ENCODE measurements at regions not wholly inside any gene's neighbourhood (a gene's known extent, or its start where the extent isn't known, plus 50 kb on each side); places are given as distances from the start of the nearest gene placed in this dataset.

DNA sequence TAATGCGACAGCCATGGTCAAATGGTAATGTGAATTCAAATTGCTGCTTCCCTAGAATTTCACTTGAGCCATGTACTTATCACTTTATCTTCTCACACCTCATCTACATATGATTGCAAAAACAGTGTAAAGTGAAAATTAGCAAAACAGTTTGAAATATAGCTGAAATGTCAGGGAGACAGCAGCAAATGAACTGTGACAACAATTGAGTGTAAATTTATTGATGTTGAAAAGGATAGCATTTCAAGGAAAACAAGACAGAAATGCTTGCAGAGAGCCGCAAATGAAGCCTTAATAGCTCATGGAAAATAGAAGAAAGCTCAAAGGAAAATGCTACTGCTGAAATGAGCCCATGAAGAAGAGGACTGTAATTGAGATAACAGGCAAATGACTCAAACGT is 516.2 kb upstream of the POT1 start:
- H3K9me2 ChIP-seq (ENCODE audit: insufficient read depth): no peaks in the 10 kb centered on the region
- H3K27ac ChIP-seq (ENCODE audit: low read depth): no peak overlapping the region
- H3K4me3 ChIP-seq: no peak overlapping the region
- no peaks in the 10 kb centered on the region for H3F3A ChIP-seq (replicated peaks; ENCODE audit: low read depth)
- no peak overlapping the region for H3K4me2 ChIP-seq
- H3K79me2 ChIP-seq (replicated peaks; ENCODE audit: insufficient read depth): no peaks in the 10 kb centered on the region
- no peaks in the 10 kb centered on the region for H3K4me1 ChIP-seq (ENCODE audit: insufficient read depth)
- Mint-ChIP-seq H3K9me3 (no peaks in the 10 kb centered on the region), H3K27me3 (ENCODE audit: insufficient read depth, low read depth, poor library complexity) (no peaks in the 10 kb centered on the region), H3K4me3 (no peak overlapping the region), H3K27ac (no peak overlapping the region), H3K36me3 (ENCODE audit: low read depth) (no peaks in the 10 kb centered on the region), H3K4me1 (no peaks in the 10 kb centered on the region)
- no peaks in the 10 kb centered on the region for H4K20me1 ChIP-seq (replicated peaks; ENCODE audit: insufficient read depth)
- ATAC-seq: no peak
- no peaks in the 10 kb centered on the region for H3K36me3 ChIP-seq (ENCODE audit: insufficient read depth)
- no peak overlapping the region for H2AFZ ChIP-seq
- TF ChIP-seq, protein P1, sequence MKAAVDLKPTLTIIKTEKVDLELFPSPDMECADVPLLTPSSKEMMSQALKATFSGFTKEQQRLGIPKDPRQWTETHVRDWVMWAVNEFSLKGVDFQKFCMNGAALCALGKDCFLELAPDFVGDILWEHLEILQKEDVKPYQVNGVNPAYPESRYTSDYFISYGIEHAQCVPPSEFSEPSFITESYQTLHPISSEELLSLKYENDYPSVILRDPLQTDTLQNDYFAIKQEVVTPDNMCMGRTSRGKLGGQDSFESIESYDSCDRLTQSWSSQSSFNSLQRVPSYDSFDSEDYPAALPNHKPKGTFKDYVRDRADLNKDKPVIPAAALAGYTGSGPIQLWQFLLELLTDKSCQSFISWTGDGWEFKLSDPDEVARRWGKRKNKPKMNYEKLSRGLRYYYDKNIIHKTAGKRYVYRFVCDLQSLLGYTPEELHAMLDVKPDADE (IDR thresholded peaks at IDR 0.05): no peak
- TF ChIP-seq CREB1 (CRISPR knock-in tag; IDR thresholded peaks at IDR 0.05; ENCODE audit: low read depth): no peak
- no peak for TF ChIP-seq ZNF114 (CRISPR knock-in tag; IDR thresholded peaks at IDR 0.05)
- H3K27me3 ChIP-seq (ENCODE audit: insufficient read depth): no peaks in the 10 kb centered on the region
- DNase-seq (ENCODE audit: low spot score): no peak

DNA sequence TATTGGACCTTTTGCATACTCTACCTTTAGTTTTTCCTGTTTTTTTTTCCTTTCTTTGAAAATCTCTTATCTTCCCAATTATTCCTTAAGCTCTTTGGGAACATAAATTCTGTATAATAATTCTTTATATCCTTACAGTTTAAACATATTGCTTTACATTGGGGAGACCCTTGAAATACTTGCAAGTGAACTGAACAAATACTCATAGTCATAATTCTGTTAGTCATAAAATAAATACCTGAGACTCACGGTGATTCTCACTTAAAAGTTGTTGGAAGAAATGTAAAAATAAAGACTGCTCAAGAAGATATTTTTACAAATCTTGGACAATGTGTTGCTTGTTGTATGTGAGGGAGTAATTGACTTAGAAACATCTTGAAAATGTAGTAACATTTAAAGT is 515.2 kb upstream of the POT1 start:
- no peak overlapping the region for H3K4me3 Mint-ChIP-seq
- H3K27ac ChIP-seq (ENCODE audit: low read depth): no peak overlapping the region
- no peaks in the 10 kb centered on the region for H3K4me1 ChIP-seq (ENCODE audit: insufficient read depth)
- no peaks in the 10 kb centered on the region for H3K36me3 ChIP-seq (ENCODE audit: insufficient read depth)
- no peak overlapping the region for H2AFZ ChIP-seq
- DNase-seq (ENCODE audit: low spot score) (no peak), ATAC-seq (no peak)
- no peak overlapping the region for H3K4me3 ChIP-seq
- H3K27me3 ChIP-seq (ENCODE audit: insufficient read depth): no peaks in the 10 kb centered on the region
- no peaks in the 10 kb centered on the region for H3K27me3 Mint-ChIP-seq (ENCODE audit: insufficient read depth, low read depth, poor library complexity)
- no peaks in the 10 kb centered on the region for H3K4me1 Mint-ChIP-seq
- no peaks in the 10 kb centered on the region for H4K20me1 ChIP-seq (replicated peaks; ENCODE audit: insufficient read depth)
- H3K9me3 Mint-ChIP-seq: no peaks in the 10 kb centered on the region
- no peaks in the 10 kb centered on the region for H3K36me3 Mint-ChIP-seq (ENCODE audit: low read depth)
- H3K4me2 ChIP-seq: no peak overlapping the region
- H3F3A ChIP-seq (replicated peaks; ENCODE audit: low read depth): no peaks in the 10 kb centered on the region
- no peaks in the 10 kb centered on the region for H3K79me2 ChIP-seq (replicated peaks; ENCODE audit: insufficient read depth)
- H3K27ac Mint-ChIP-seq: no peak overlapping the region
- no peaks in the 10 kb centered on the region for H3K9me2 ChIP-seq (ENCODE audit: insufficient read depth)
- TF ChIP-seq JUNB (IDR thresholded peaks at IDR 0.05; ENCODE audit: unreplicated experiment): no peak
- TF ChIP-seq, protein P2, sequence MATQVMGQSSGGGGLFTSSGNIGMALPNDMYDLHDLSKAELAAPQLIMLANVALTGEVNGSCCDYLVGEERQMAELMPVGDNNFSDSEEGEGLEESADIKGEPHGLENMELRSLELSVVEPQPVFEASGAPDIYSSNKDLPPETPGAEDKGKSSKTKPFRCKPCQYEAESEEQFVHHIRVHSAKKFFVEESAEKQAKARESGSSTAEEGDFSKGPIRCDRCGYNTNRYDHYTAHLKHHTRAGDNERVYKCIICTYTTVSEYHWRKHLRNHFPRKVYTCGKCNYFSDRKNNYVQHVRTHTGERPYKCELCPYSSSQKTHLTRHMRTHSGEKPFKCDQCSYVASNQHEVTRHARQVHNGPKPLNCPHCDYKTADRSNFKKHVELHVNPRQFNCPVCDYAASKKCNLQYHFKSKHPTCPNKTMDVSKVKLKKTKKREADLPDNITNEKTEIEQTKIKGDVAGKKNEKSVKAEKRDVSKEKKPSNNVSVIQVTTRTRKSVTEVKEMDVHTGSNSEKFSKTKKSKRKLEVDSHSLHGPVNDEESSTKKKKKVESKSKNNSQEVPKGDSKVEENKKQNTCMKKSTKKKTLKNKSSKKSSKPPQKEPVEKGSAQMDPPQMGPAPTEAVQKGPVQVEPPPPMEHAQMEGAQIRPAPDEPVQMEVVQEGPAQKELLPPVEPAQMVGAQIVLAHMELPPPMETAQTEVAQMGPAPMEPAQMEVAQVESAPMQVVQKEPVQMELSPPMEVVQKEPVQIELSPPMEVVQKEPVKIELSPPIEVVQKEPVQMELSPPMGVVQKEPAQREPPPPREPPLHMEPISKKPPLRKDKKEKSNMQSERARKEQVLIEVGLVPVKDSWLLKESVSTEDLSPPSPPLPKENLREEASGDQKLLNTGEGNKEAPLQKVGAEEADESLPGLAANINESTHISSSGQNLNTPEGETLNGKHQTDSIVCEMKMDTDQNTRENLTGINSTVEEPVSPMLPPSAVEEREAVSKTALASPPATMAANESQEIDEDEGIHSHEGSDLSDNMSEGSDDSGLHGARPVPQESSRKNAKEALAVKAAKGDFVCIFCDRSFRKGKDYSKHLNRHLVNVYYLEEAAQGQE (IDR thresholded peaks at IDR 0.05; ENCODE audit: unreplicated experiment): no peak
- TF ChIP-seq NANOG (IDR thresholded peaks at IDR 0.05; ENCODE audit: borderline replicate concordance): no peak
- TF ChIP-seq, protein P3, sequence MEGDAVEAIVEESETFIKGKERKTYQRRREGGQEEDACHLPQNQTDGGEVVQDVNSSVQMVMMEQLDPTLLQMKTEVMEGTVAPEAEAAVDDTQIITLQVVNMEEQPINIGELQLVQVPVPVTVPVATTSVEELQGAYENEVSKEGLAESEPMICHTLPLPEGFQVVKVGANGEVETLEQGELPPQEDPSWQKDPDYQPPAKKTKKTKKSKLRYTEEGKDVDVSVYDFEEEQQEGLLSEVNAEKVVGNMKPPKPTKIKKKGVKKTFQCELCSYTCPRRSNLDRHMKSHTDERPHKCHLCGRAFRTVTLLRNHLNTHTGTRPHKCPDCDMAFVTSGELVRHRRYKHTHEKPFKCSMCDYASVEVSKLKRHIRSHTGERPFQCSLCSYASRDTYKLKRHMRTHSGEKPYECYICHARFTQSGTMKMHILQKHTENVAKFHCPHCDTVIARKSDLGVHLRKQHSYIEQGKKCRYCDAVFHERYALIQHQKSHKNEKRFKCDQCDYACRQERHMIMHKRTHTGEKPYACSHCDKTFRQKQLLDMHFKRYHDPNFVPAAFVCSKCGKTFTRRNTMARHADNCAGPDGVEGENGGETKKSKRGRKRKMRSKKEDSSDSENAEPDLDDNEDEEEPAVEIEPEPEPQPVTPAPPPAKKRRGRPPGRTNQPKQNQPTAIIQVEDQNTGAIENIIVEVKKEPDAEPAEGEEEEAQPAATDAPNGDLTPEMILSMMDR (conservative IDR thresholded peaks at IDR 0.05; ENCODE audit: low read depth in 2 of 2): no peak
- TF ChIP-seq, protein P1 (IDR thresholded peaks at IDR 0.05): no peak
- TF ChIP-seq CREB1 (CRISPR knock-in tag; IDR thresholded peaks at IDR 0.05; ENCODE audit: low read depth): no peak
- no peak for TF ChIP-seq EZH2 (IDR thresholded peaks at IDR 0.05; ENCODE audit: low read depth, unreplicated experiment)
- no peak for TF ChIP-seq ZNF114 (CRISPR knock-in tag; IDR thresholded peaks at IDR 0.05)
- TF ChIP-seq ZNF331 (CRISPR knock-in tag; IDR thresholded peaks at IDR 0.05; ENCODE audit: low read depth): no peak
- no peak for TF ChIP-seq EZH2phosphoT487 (IDR thresholded peaks at IDR 0.05; ENCODE audit: unreplicated experiment)

Measured in GM23338 (cell line).